GM21423 (cell line): ENCODE measurements at regions not wholly inside any gene's neighbourhood (a gene's known extent, or its start where the extent isn't known, plus 50 kb on each side); places are given as distances from the start of the nearest gene placed in this dataset.

Source experiments
- ATAC-seq: cut with Tn5 transposase; IDR thresholded peaks from one replicate; pipeline ENCODE4 v1.9.1; 2021; ENCODE audit warnings: mild to moderate bottlenecking, moderate library complexity; ENCODE audit not compliant: unreplicated experiment

DNA sequence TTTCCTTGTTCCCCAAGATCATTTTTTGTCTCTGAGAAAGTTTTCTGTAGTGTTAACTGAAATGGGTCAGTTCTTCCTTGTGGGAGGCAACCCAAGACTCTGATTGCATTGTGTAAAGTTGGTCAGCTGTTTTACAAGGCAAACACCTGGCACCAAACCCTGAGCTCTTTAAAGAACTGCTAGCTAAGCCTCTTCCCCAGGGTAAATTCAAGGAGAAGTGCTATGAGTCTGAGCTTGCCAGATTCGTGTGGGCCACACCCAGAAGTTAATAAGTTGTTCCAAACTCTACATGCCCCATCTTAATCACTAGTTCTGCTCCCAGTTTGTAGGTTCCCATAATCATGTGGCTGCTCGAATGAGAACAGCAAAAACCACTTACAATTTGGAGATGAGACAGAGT lies 214.5 kb downstream of the BTG1 start:
- ATAC-seq = no peak

DNA sequence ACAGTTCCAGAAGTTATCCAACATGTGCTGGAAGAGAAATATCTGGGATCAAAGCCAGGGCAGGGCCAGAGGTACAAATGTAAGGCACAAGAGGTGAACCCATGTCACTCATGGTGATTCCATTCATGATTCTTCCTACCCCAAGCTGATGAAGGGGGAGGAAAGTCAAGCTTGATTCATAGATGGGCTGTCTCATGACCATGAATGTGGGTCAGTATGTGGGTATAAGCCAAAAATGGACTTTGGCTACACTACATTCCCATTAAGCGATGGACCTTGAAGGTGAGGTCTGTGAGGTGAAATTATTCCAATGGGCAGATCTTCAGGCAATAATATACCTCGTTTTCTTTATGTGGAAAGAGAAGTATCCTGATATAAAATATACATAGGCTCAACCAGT lies 217.1 kb downstream of the BTG1 start:
- ATAC-seq = no peak

DNA sequence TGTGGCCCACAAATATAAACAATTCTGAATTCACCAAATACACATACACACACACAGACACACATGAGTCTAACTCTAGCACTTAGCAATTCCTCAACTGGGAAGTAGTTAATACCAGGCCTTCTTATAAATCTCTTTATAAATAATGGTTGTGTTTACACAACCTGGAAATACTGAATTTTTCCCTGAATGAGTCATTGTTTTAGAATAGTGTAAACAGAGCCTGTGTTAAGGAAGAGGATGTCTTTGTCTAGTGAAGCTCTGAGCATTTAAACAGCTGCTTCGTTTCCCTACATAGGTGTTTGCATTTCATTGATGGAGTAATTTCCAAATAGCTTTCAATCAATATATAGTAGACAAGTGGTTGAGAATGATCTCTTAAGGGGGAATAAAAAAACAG lies 218.8 kb downstream of the BTG1 start:
- ATAC-seq = no peak

- no peak for ATAC-seq
Observed at GRCh38 chr12:91924827-91925226, 220.8 kb downstream of the BTG1 start.

DNA sequence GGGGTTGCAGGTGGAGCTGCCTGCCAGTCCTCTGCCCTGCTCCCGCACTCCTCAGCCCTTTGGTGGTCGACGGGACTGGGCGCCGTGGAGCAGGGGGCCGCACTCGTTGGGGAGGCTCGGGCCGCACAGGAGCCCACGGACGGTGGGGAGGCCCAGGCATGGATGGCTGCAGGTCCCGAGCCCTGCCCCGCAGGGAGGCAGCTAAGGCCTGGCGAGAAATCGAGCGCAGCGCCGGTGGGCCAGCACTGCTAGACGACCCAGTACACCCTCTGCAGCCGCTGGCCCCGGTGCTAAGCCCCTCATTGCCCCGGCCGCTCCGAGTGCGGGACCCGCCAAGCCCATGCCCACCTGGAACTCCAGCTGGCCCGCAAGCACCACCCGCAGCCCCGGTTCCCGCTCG lies 221.8 kb downstream of the BTG1 start:
- ATAC-seq = no peak

DNA sequence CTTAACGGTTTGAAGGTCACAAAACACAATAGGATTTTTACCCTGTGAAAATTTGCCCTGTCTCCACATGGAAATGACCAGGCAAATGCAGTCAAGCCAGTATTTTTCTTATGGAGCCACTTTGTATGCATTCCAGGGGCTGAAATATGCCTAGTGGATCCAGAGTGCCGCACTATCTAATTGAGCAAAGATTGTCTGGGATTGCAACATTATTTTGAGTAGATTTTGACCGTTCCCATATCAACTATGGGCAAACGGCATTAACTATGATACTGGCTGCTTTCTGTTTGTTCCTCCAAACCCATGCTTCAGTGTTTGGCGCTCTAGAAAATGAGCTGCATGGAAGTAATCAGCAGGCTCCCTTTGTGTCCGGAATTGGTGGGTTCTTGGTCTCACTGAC lies 223.0 kb downstream of the BTG1 start:
- no peak for ATAC-seq

DNA sequence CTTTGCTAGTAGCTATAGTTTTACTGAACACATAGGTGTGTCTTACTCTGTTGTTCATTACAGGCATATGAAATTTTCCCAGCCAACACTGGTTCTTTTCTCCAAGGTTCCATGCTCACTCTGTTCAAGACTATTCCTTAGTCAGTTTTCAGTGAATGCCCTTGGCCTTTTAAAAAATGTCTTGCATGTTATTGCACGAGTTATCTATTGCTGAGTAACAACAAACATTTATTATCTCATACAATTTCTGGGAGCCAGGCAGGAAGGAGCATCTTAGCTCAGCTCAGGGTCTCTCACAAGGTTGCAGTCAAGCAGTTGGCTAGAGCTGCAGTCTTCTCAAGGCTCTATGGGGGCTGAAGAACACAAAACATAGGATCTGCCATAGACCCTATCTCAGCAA lies 223.5 kb downstream of the BTG1 start:
- no peak for ATAC-seq

GRCh38 chr12:91921555-91921954 lies 224.1 kb downstream of the BTG1 start:
- ATAC-seq = no peak

DNA sequence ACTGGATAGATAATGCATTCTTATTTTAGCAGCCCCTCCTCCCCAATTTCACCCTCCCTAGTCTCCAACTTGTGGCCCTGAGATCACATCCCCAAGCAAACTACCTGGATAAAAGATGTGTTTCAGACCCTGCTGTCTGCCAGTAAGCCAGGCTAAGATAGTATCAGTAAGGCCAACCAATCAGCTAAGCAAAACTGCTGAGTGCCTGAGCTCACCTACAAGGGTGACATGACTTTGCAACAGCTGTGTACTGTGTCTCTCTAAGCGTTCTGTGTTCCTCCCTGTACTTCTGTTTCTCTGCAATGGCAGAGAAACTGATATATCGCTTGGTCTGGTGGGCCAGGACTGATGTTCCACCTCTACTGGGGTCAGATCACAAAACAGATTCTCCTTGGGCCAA lies 224.9 kb downstream of the BTG1 start:
- ATAC-seq = no peak

DNA sequence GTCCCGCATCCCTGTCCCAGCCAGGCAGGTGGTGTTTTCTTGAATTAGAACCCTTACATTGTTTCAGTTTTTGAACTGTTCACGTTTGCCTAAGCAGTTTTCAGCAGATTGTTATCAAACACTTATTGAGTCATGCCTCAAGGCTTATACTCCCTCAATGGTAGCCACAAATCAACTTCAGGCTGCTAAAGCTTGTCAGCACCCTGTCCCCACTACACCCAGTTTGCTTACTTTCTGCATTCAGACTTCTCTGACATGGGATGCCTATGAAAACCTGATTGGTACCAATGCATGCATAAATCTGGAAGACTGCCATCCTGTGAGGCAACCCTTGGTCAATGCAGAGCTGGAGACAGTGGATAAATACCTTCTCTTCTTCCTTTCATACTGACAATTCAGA lies 225.4 kb downstream of the BTG1 start:
- ATAC-seq = no peak

DNA sequence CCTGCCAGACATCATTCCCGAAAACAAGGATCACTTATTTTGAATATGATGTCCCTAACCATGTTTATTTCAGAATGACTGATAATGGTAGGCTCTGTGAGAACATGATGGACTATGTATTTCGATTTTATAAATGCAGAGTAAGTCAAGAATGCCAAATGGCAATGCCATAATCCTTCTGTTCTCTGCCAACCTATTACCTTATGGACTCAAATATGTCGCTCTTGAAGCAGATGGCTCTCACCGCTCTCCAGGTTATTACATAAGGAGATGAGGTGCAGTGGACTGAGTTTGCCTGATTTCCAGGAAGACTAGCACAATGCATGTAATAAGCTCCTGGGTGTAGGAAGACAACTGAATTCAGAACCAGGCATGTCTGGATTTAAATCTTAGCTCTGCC lies 227.2 kb downstream of the BTG1 start:
- no peak for ATAC-seq

DNA sequence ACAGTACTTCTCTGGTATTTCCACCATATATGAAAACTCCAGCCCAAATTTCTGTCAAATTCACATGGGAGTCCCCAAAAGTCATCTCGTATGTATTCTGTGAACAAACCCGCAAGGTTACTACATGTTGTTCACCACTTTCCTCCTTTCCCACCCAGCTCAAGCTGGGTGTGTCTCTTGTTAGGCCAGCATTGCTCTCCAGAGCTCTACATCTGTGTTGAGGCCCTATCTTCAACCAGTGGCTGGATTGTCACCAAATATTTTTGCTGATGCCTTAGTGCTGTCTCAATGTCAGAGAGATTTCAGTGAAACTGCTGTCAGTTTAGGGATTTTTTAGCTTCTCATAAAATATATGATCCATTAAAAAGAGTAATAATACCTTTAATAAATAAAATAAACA lies 230.9 kb downstream of the BTG1 start:
- no peak for ATAC-seq

DNA sequence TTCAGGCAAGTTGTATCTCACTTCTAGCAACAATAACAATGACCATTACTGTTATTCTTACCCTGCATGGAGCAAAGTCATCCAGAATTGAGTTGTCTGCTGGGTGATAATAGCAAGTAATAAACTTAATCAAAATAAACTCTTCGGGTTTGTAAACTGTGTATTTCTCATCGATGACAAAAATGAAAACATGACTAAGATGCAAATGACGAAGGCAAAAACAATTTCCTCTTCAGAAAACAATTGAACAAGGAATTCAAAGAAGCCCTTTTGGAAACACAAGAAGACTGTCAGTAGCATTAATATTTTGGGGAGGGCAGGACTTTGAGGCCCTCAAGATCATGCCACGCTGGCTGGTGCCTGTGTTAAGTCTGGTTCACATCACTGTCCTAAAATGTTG lies 232.0 kb downstream of the BTG1 start:
- ATAC-seq = no peak

DNA sequence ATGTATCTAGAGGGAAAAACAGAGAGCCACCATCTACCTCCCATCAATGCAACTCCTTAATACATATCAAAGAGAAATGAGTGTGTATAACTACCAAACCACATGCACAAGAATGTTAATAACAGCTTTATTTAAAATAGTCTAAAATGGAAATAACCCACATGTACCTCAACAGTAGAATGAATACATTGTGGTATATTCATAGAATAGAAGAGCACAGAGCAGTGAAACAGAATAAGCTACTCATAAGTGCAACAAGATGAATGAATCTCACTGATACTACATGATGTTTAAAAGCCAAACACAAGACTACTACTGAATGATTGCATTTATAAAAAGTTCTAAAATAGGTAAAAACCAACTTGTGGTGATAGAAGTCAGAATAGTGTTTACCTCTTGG lies 232.5 kb downstream of the BTG1 start:
- ATAC-seq = no peak

GRCh38 chr12:91912178-91912577 lies 233.5 kb downstream of the BTG1 start:
- ATAC-seq = no peak

DNA sequence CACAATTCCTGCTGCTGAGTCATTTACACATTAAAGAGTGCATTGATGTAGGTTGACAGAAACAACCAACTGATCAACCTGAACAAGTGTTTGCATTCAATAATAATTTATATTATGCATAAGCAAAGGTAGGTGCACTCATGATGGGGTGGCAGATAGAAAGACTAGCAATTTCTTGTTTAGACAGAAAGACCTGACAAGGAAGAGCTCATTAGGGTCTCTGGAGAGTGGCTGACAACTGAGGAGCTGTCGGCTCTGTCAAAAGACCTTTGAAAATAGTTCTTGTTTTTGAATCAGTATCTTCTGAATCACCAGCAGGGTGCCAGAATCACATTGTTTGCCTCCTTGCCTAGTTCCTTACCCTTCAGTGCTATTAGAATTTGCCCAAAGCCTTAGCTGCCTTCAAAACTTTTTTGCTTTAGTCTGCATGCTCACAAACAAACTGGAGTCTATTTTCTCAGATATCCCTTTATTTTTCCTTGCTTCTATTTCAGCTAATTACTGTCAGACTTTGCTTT lies 234.7 kb downstream of the BTG1 start:
- ATAC-seq = no peak

- no peak for ATAC-seq
Observed at GRCh38 chr12:91902860-91903683, 242.6 kb downstream of the BTG1 start.

- no peak for ATAC-seq
Observed at GRCh38 chr12:91901381-91902074, 244.1 kb downstream of the BTG1 start.

GRCh38 chr12:91900971-91901370 lies 244.7 kb downstream of the BTG1 start:
- ATAC-seq = no peak

DNA sequence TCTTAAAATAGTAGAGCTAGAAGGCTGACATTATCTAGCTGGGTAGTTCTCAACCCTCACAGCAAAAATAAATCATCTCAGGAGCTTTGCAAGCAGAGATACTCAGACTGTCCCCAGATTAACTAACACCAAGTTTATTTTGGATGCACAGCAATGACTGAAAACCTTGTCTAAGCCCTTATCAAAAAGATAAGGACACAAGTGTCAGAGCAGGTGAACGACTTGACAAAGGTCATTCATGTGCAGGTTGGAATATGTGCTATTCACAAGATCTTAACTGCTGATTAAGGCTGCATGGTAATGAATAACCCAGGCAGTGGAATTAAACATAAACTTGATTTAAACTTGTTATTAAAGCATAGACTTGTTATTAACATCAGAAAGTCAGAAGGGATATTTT lies 246.6 kb downstream of the BTG1 start:
- no peak for ATAC-seq

GRCh38 chr12:91897025-91897515 lies 248.6 kb downstream of the BTG1 start:
- no peak for ATAC-seq
